Neural cell (in vitro differentiated cells): ENCODE measurements at regions not wholly inside any gene's neighbourhood (a gene's known extent, or its start where the extent isn't known, plus 50 kb on each side); places are given as distances from the start of the nearest gene placed in this dataset.
"Not testable (repeated sequence)": the region's sequence is repeated elsewhere in the genome, so short reads cannot be mapped to it uniquely, and the experiment has no call there.

Experiments used
- H2AFZ ChIP-seq: fragments of 200-600, 300-800 bp; sonication (generic), shearing (Covaris generic); 2 replicates; pipeline ENCODE4 v1.6.0; 2014; ENCODE audit warnings: low read depth, mild to moderate bottlenecking, antibody characterized with exemption, low read length, moderate library complexity
- H3F3A ChIP-seq: fragments of 200-600 bp; shearing (Covaris generic); 2 replicates; pipeline ENCODE4 v1.6.1; 2016; ENCODE audit warnings: mild to moderate bottlenecking, moderate library complexity, mixed read lengths, antibody characterized with exemption, low read length; ENCODE audit not compliant: insufficient read depth, poor library complexity, severe bottlenecking
- H3K27ac ChIP-seq: fragments of 200-600, 300-800 bp; sonication (generic), shearing (Covaris generic); 2 replicates; pipeline ENCODE4 v1.5.1; 2014; ENCODE audit warnings: mild to moderate bottlenecking, low read length, moderate library complexity
- H3K27me3 ChIP-seq: fragments of 300-800, 200-600 bp; sonication (generic), shearing (Covaris generic); 2 replicates; pipeline ENCODE4 v1.6.0; 2014; ENCODE audit warnings: mild to moderate bottlenecking, low read depth, low read length, moderate library complexity; ENCODE audit not compliant: insufficient read depth
- H3K36me3 ChIP-seq: fragments of 300-800, 200-600 bp; sonication (generic), shearing (Covaris generic); 2 replicates; pipeline ENCODE4 v1.5.1; 2014; ENCODE audit warnings: mild to moderate bottlenecking, antibody characterized with exemption, low read length, moderate library complexity; ENCODE audit not compliant: insufficient read depth
- H3K4me2 ChIP-seq: fragments of 300-800, 200-600 bp; sonication (generic), shearing (Covaris generic); 2 replicates; pipeline ENCODE4 v1.6.0; 2014; ENCODE audit warnings: mild to moderate bottlenecking, low read length
- H3K4me3 ChIP-seq: fragments of 300-800, 200-600 bp; sonication (generic), shearing (Covaris generic); 2 replicates; pipeline ENCODE4 v1.5.1; 2014; ENCODE audit warnings: mild to moderate bottlenecking, low read length, moderate library complexity
- H3K79me2 ChIP-seq: fragments of 200-600 bp; shearing (Covaris generic); replicated peaks from 2 replicates; pipeline ENCODE4 v1.6.0; 2014; ENCODE audit warnings: mild to moderate bottlenecking, low read length, moderate library complexity; ENCODE audit not compliant: insufficient read depth
- H3K9ac ChIP-seq: fragments of 300-800, 200-600 bp; sonication (generic), shearing (Covaris generic); 2 replicates; pipeline ENCODE4 v1.6.1; 2016; ENCODE audit warnings: mild to moderate bottlenecking, low read length, mixed read lengths
- H3K9me2 ChIP-seq: fragments of 200-600 bp; shearing (Covaris generic); 2 replicates; pipeline ENCODE4 v1.6.1; 2016; ENCODE audit warnings: mild to moderate bottlenecking, low read length, mixed read lengths; ENCODE audit not compliant: insufficient read depth
- H3K9me3 ChIP-seq: fragments of 200-600, 300-800 bp; sonication (generic), shearing (Covaris generic); 2 replicates; pipeline ENCODE4 v1.6.1; 2016; ENCODE audit warnings: mild to moderate bottlenecking, mixed run types, low read length, moderate library complexity, mixed read lengths
- H4K20me1 ChIP-seq: fragments of 200-600 bp; shearing (Covaris generic); 2 replicates; pipeline ENCODE4 v1.6.1; 2016; ENCODE audit warnings: mild to moderate bottlenecking, mixed run types; ENCODE audit not compliant: insufficient read depth
- EP300 ChIP-seq: fragments of 450-650 bp; conservative IDR thresholded peaks from 2 replicates; pipeline ENCODE4 v1.6.1; 2014; ENCODE audit warnings: antibody characterized with exemption, mild to moderate bottlenecking, moderate library complexity; ENCODE audit not compliant: poor library complexity, severe bottlenecking
- EZH2 ChIP-seq: fragments of 200-600, 300-800 bp; shearing (Covaris generic), sonication (generic); IDR thresholded peaks from 2 replicates; pipeline ENCODE4 v1.6.1; 2014; ENCODE audit warnings: antibody characterized with exemption, low read length, borderline replicate concordance, mild to moderate bottlenecking; ENCODE audit not compliant: insufficient read depth, poor library complexity, severe bottlenecking
- MXI1 ChIP-seq: fragments of 450-650 bp; conservative IDR thresholded peaks from 2 replicates; pipeline ENCODE4 v1.6.1; 2014; ENCODE audit warnings: antibody characterized with exemption, mild to moderate bottlenecking; ENCODE audit not compliant: poor library complexity, severe bottlenecking
- POLR2AphosphoS5 ChIP-seq: IDR thresholded peaks from 2 replicates; pipeline ENCODE4 v1.6.1; 2012
- RAD21 ChIP-seq: fragments of 450-650 bp; conservative IDR thresholded peaks from 2 replicates; pipeline ENCODE4 v1.6.1; 2014; ENCODE audit warnings: antibody characterized with exemption, mild to moderate bottlenecking, moderate library complexity
- SMC3 ChIP-seq: fragments of 450-650 bp; conservative IDR thresholded peaks from 2 replicates; pipeline ENCODE4 v1.6.1; 2014; ENCODE audit warnings: antibody characterized with exemption, mild to moderate bottlenecking, moderate library complexity; ENCODE audit not compliant: poor library complexity
- TAF1 ChIP-seq: IDR thresholded peaks from 2 replicates; pipeline ENCODE4 v1.6.1; 2012; ENCODE audit warnings: low read depth
- TF ChIP-seq, protein P1 (sequence below): fragments of 450-650 bp; IDR thresholded peaks from 2 replicates; pipeline ENCODE4 v1.5.1; 2014; ENCODE audit warnings: antibody characterized with exemption, mild to moderate bottlenecking, moderate library complexity; ENCODE audit not compliant: poor library complexity, severe bottlenecking
- TF ChIP-seq, protein P2 (sequence below): IDR thresholded peaks from 2 replicates; pipeline ENCODE4 v1.6.1; 2012; ENCODE audit warnings: borderline replicate concordance

DNA sequence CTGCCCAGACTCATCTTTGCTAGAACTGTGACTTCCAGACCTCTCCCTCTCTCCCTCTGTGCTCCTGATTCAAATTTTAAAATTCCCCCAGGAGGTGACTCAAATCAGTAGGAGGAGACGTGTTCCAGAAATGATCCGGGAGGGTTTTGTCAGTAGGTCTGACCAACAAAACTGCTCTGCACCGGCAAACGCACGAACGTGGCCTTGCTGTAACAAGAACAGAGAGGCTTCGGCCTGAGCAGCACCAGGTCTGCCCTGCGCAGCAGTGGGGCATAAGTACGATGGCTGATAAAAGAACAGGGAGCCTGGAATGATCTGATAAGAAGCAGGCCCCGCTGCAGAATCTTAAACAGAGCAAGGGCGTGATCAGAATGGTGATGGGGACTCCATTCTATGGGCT is 152.7 kb upstream of the AUTS2 start:
- H3F3A ChIP-seq: no peaks in the 10 kb centered on the region
- H3K79me2 ChIP-seq: no peaks in the 10 kb centered on the region
- TF ChIP-seq RAD21 (no peak), POLR2AphosphoS5 (no peak), MXI1 (no peak), EZH2 (no peak), SMC3 (no peak), TAF1 (no peak)
- TF ChIP-seq, protein P1, sequence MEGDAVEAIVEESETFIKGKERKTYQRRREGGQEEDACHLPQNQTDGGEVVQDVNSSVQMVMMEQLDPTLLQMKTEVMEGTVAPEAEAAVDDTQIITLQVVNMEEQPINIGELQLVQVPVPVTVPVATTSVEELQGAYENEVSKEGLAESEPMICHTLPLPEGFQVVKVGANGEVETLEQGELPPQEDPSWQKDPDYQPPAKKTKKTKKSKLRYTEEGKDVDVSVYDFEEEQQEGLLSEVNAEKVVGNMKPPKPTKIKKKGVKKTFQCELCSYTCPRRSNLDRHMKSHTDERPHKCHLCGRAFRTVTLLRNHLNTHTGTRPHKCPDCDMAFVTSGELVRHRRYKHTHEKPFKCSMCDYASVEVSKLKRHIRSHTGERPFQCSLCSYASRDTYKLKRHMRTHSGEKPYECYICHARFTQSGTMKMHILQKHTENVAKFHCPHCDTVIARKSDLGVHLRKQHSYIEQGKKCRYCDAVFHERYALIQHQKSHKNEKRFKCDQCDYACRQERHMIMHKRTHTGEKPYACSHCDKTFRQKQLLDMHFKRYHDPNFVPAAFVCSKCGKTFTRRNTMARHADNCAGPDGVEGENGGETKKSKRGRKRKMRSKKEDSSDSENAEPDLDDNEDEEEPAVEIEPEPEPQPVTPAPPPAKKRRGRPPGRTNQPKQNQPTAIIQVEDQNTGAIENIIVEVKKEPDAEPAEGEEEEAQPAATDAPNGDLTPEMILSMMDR: no peak
- H3K27ac ChIP-seq: no peak overlapping the region
- no peak overlapping the region for H3K4me2 ChIP-seq
- H3K36me3 ChIP-seq: no peaks in the 10 kb centered on the region
- H3K4me3 ChIP-seq: no peak overlapping the region
- H3K27me3 ChIP-seq: no peaks in the 10 kb centered on the region
- no peaks in the 10 kb centered on the region for H3K9me2 ChIP-seq
- H4K20me1 ChIP-seq: no peaks in the 10 kb centered on the region
- no peak overlapping the region for H2AFZ ChIP-seq
- H3K9ac ChIP-seq: no peak overlapping the region
- no peaks in the 10 kb centered on the region for H3K9me3 ChIP-seq

DNA sequence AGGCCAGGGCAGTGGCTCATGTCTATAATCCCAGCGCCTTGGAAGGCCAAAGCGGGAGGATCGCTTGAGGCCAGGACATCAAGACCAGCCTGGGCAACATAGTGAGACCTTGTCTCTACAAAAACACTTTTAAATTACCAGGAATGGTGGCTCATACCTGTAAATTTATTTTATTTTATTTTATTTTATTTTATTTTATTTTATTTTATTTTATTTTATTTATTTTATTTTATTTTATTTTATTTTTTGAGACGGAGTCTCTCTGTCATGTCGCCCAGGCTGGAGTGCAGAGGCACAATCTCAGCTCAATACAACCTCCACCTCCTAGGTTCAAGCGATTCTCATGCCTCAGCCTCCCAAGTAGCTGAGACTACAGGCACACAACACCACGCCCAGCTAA is 152.1 kb upstream of the AUTS2 start:
- not testable (repeated sequence) for H2AFZ ChIP-seq, H3K9me2 ChIP-seq, H3K27me3 ChIP-seq, H3K27ac ChIP-seq, H3K9me3 ChIP-seq, H3K36me3 ChIP-seq, H4K20me1 ChIP-seq, H3K9ac ChIP-seq, H3K4me2 ChIP-seq, H3K79me2 ChIP-seq, H3K4me3 ChIP-seq, H3F3A ChIP-seq

DNA sequence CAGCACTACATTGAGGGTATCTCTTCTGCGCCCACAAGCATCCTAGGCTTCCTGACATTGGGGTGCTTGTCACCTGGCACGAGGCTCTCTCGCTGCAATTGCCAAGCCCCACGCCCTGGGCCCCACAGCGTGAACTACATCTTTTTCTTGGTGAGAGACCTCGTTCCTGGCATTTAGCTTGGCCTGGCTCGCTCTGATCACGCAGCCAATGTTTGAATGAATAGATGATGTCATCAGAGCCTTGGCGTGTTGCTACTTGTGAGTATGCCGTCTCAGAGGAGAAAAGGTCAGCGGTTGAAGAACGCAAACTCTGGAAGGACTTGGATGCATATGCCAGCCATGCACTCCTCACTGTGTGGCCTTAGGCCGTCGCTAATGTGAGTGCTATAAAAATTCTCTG is 150.2 kb upstream of the AUTS2 start:
- no peak overlapping the region for H3K4me3 ChIP-seq
- H3K27ac ChIP-seq: no peak overlapping the region
- no peak overlapping the region for H3K9ac ChIP-seq
- H3K27me3 ChIP-seq: no peaks in the 10 kb centered on the region
- H3K4me2 ChIP-seq: no peak overlapping the region
- no peaks in the 10 kb centered on the region for H4K20me1 ChIP-seq
- H3K9me3 ChIP-seq: no peaks in the 10 kb centered on the region
- H2AFZ ChIP-seq: no peak overlapping the region
- no peaks in the 10 kb centered on the region for H3F3A ChIP-seq
- H3K79me2 ChIP-seq: no peaks in the 10 kb centered on the region
- H3K36me3 ChIP-seq: no peaks in the 10 kb centered on the region
- TF ChIP-seq EZH2: no peak
- no peak for TF ChIP-seq SMC3
- TF ChIP-seq POLR2AphosphoS5: no peak
- TF ChIP-seq, protein P2, sequence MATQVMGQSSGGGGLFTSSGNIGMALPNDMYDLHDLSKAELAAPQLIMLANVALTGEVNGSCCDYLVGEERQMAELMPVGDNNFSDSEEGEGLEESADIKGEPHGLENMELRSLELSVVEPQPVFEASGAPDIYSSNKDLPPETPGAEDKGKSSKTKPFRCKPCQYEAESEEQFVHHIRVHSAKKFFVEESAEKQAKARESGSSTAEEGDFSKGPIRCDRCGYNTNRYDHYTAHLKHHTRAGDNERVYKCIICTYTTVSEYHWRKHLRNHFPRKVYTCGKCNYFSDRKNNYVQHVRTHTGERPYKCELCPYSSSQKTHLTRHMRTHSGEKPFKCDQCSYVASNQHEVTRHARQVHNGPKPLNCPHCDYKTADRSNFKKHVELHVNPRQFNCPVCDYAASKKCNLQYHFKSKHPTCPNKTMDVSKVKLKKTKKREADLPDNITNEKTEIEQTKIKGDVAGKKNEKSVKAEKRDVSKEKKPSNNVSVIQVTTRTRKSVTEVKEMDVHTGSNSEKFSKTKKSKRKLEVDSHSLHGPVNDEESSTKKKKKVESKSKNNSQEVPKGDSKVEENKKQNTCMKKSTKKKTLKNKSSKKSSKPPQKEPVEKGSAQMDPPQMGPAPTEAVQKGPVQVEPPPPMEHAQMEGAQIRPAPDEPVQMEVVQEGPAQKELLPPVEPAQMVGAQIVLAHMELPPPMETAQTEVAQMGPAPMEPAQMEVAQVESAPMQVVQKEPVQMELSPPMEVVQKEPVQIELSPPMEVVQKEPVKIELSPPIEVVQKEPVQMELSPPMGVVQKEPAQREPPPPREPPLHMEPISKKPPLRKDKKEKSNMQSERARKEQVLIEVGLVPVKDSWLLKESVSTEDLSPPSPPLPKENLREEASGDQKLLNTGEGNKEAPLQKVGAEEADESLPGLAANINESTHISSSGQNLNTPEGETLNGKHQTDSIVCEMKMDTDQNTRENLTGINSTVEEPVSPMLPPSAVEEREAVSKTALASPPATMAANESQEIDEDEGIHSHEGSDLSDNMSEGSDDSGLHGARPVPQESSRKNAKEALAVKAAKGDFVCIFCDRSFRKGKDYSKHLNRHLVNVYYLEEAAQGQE: no peak
- no peak for TF ChIP-seq EP300
- TF ChIP-seq, protein P1: no peak
- TF ChIP-seq TAF1: no peak
- TF ChIP-seq MXI1: no peak
- no peak for TF ChIP-seq RAD21
- H3K9me2 ChIP-seq: no peaks in the 10 kb centered on the region
